ENCODE measurements at regions not wholly inside any gene's neighbourhood (a gene's known extent, or its start where the extent isn't known, plus 50 kb on each side); places are given as distances from the start of the nearest gene placed in this dataset.

GRCh38 chr4:79652232-79652631 is 244.2 kb upstream of the GK2 start:
- Histone ChIP-seq H3K27me3 (no peaks in the 10 kb centered on the region), H3K27ac (peak overlapping the region; percentile 8), H3K36me3 (no peaks in the 10 kb centered on the region), H3K4me3 (no peak overlapping the region), H3K9me3 (no peaks in the 10 kb centered on the region), H3K4me1 (no peaks in the 10 kb centered on the region)
- no peak for TF ChIP-seq CTCF (IDR thresholded peaks at IDR 0.05)
- ATAC-seq (peak; percentile 80), DNase-seq (no peak)
- intact Hi-C loops (cut with DNase I) = no loop called here

- Histone ChIP-seq H3K9me3 (no peaks in the 10 kb centered on the region), H3K36me3 (no peaks in the 10 kb centered on the region), H3K27ac (peak overlapping the region; percentile 8), H3K27me3 (no peaks in the 10 kb centered on the region), H3K4me1 (no peaks in the 10 kb centered on the region), H3K4me3 (no peak overlapping the region)
- intact Hi-C loops (cut with DNase I) = no loop called here
- TF ChIP-seq CTCF (IDR thresholded peaks at IDR 0.05) = no peak
- ATAC-seq = no peak
- DNase-seq = no peak
These were observed 243.4 kb upstream of the GK2 start for GRCh38 chr4:79651456-79651855.

GRCh38 chr4:79650794-79651431 is 242.9 kb upstream of the GK2 start:
- Histone ChIP-seq H3K27me3 (no peaks in the 10 kb centered on the region), H3K4me1 (no peaks in the 10 kb centered on the region), H3K36me3 (no peaks in the 10 kb centered on the region), H3K9me3 (no peaks in the 10 kb centered on the region), H3K4me3 (no peak overlapping the region), H3K27ac (no peak overlapping the region)
- no peak for TF ChIP-seq CTCF (IDR thresholded peaks at IDR 0.05)
- DNase-seq (no peak), ATAC-seq (peak; percentile 59)
- intact Hi-C loops (cut with DNase I) = no loop called here

- no peaks in the 10 kb centered on the region for H3K9me3 ChIP-seq
- TF ChIP-seq CTCF (IDR thresholded peaks at IDR 0.05) = no peak
- no peaks in the 10 kb centered on the region for H3K36me3 ChIP-seq
- H3K27me3 ChIP-seq = no peaks in the 10 kb centered on the region
- no peak overlapping the region for H3K4me3 ChIP-seq
- no peak for ATAC-seq
- no peak for DNase-seq
- H3K27ac ChIP-seq = no peak overlapping the region
- intact Hi-C loops (cut with DNase I) = no loop called here
- no peaks in the 10 kb centered on the region for H3K4me1 ChIP-seq
These were observed 242.2 kb upstream of the GK2 start for GRCh38 chr4:79650217-79650616.

GRCh38 chr4:79645942-79646341 is 237.9 kb upstream of the GK2 start:
- Histone ChIP-seq H3K27ac (no peak overlapping the region), H3K9me3 (no peaks in the 10 kb centered on the region), H3K4me3 (no peak overlapping the region), H3K36me3 (no peaks in the 10 kb centered on the region), H3K27me3 (no peaks in the 10 kb centered on the region), H3K4me1 (no peaks in the 10 kb centered on the region)
- intact Hi-C loops (cut with DNase I) = no loop called here
- DNase-seq (no peak), ATAC-seq (no peak)
- no peak for TF ChIP-seq CTCF (IDR thresholded peaks at IDR 0.05)

GRCh38 chr4:79638735-79639134 is 230.7 kb upstream of the GK2 start:
- Histone ChIP-seq H3K27me3 (no peaks in the 10 kb centered on the region), H3K27ac (no peak overlapping the region), H3K4me1 (no peaks in the 10 kb centered on the region), H3K36me3 (no peaks in the 10 kb centered on the region), H3K4me3 (no peak overlapping the region), H3K9me3 (no peaks in the 10 kb centered on the region)
- ATAC-seq (no peak), DNase-seq (no peak)
- no peak for TF ChIP-seq CTCF (IDR thresholded peaks at IDR 0.05)
- intact Hi-C loops (cut with DNase I) = no loop called here

Data from upper lobe of right lung (tissue), 1 donor.